ENCODE measurements at regions not wholly inside any gene's neighbourhood (a gene's known extent, or its start where the extent isn't known, plus 50 kb on each side); places are given as distances from the start of the nearest gene placed in this dataset.

DNA sequence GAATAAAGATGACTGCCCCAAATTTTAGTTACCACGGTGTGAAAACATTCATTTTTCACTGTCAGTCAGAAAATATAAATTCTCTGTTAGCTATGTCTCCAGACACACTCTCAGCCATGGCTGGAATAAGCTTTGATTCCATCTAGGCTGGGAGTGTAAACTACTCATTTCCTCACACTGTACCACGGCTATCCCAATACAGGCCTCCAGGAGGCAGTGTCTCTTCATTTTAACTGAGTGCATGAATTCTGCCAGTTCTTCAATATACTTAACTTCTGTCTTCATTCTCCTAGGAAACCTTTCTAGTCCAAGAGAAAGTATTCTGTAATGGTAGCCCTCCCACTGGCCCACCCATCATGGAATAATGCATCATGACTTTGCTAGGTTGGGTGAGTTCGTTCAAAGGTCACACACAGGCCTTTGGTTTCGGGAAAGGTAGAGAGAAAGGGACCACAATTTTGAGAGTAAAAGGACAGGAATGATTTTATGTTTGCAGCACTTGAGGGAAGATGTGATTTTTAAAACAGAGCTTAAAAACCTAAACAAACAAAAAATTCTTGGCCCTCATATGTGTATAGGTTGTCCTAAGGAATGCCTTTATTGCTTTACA is 381.1 kb downstream of the SEC23A start:
- no peaks in the 10 kb centered on the region for H3K9me2 ChIP-seq (ENCODE audit: insufficient read depth)
- no peak overlapping the region for H2AFZ ChIP-seq
- H3K79me2 ChIP-seq (ENCODE audit: insufficient read depth) = no peaks in the 10 kb centered on the region

DNA sequence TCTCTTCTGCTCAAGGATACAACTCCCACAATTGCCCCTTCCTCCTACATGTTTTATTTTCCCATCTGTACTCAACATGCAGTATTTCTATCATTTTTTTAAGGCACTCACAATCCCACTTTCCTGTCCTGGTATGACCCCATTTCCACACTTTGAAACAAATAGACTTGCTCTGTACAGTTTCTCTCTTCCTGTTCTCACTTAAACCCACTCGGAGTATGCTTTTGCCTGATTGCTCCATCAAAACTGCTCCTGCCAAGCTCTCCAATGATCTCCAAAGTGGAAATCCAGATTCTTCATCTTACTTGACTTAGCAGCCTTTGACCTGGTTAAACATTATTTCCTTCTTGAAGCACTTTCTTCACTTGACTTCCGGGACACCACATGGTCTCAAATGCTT is 384.5 kb downstream of the SEC23A start:
- Histone ChIP-seq H3K9ac (no peak overlapping the region), H3K4me3 (no peak overlapping the region), H3K27ac (no peak overlapping the region), H3F3A (ENCODE audit: insufficient read depth) (no peaks in the 10 kb centered on the region), H4K20me1 (ENCODE audit: insufficient read depth) (no peaks in the 10 kb centered on the region), H2AFZ (no peak overlapping the region), H3K9me2 (ENCODE audit: insufficient read depth) (no peaks in the 10 kb centered on the region), H3K36me3 (ENCODE audit: low read depth) (no peaks in the 10 kb centered on the region), H3K4me1 (ENCODE audit: insufficient read depth) (no peaks in the 10 kb centered on the region), H3K9me3 (ENCODE audit: low read depth) (no peaks in the 10 kb centered on the region), H3K4me2 (ENCODE audit: unreplicated experiment) (no peak overlapping the region), H3K79me2 (ENCODE audit: insufficient read depth) (no peaks in the 10 kb centered on the region), H3K27me3 (replicated peaks; ENCODE audit: insufficient read depth) (no peaks in the 10 kb centered on the region)
- TF ChIP-seq EZH2phosphoT487 (IDR thresholded peaks at IDR 0.05; ENCODE audit: insufficient read depth, low read depth) = no peak
- no peak for TF ChIP-seq EZH2 (IDR thresholded peaks at IDR 0.05; ENCODE audit: insufficient read depth, poor library complexity, severe bottlenecking)
- WGBS, 2 experiments (ENCODE audit: low coverage in 1 of 2, low lambda C conversion rate in 2 of 2, missing lambda C conversion rate in 2 of 2) = 58 to 60% methylated on average over 2 of the region's 2 CpGs
- no peak for DNase-seq
- in situ Hi-C loops (cut with MboI) = no loop called here

More for the DNA sequence above, 381.1 kb downstream of the SEC23A start:
- no peaks in the 10 kb centered on the region for H3K4me1 ChIP-seq (ENCODE audit: insufficient read depth)
- no peaks in the 10 kb centered on the region for H3F3A ChIP-seq (ENCODE audit: insufficient read depth)
- peak; percentile 68 for DNase-seq
- 50 to 52% methylated on average over 4 of the region's 4 CpGs for WGBS, 2 experiments (ENCODE audit: low coverage in 1 of 2, low lambda C conversion rate in 2 of 2, missing lambda C conversion rate in 2 of 2)
- no peak overlapping the region for H3K27ac ChIP-seq
- TF ChIP-seq EZH2phosphoT487 (IDR thresholded peaks at IDR 0.05; ENCODE audit: insufficient read depth, low read depth) (no peak), EZH2 (IDR thresholded peaks at IDR 0.05; ENCODE audit: insufficient read depth, poor library complexity, severe bottlenecking) (no peak)
- in situ Hi-C loops (cut with MboI) = loop anchor here (10.0 kb wide), 2 partner anchors 293 to 817 kb away; no protein-coding TSS in a partner anchor
- H3K9me3 ChIP-seq (ENCODE audit: low read depth) = no peaks in the 10 kb centered on the region
- H3K9ac ChIP-seq = no peak overlapping the region
- no peak overlapping the region for H3K4me2 ChIP-seq (ENCODE audit: unreplicated experiment)
- no peak overlapping the region for H3K4me3 ChIP-seq
- no peaks in the 10 kb centered on the region for H4K20me1 ChIP-seq (ENCODE audit: insufficient read depth)
- H3K27me3 ChIP-seq (replicated peaks; ENCODE audit: insufficient read depth) = no peaks in the 10 kb centered on the region
- no peaks in the 10 kb centered on the region for H3K36me3 ChIP-seq (ENCODE audit: low read depth)

DNA sequence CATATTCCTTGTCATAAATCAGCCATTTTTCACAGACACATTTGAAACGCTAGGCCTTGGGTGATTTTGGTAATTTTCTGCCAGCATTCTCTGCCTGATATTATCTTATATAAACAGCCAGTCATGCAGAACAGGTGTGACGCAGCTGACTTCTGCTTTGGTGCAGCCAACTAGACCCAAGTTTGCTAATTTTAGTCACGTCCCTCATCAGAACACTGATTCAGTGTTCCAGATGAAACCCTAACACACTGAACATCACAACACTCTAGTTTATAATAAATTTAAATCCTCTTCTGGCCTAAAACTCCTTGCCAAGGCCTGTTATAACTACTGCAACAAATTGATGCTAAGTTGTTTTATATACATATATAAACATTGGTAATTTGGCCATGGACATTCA is 386.1 kb downstream of the SEC23A start:
- H3K9ac ChIP-seq = no peak overlapping the region
- H3K4me2 ChIP-seq (ENCODE audit: unreplicated experiment) = no peak overlapping the region
- H3K4me1 ChIP-seq (ENCODE audit: insufficient read depth) = no peaks in the 10 kb centered on the region
- no peak for TF ChIP-seq EZH2phosphoT487 (IDR thresholded peaks at IDR 0.05; ENCODE audit: insufficient read depth, low read depth)
- no peak for TF ChIP-seq EZH2 (IDR thresholded peaks at IDR 0.05; ENCODE audit: insufficient read depth, poor library complexity, severe bottlenecking)
- no peaks in the 10 kb centered on the region for H3K9me2 ChIP-seq (ENCODE audit: insufficient read depth)
- no peaks in the 10 kb centered on the region for H3K36me3 ChIP-seq (ENCODE audit: low read depth)
- no peaks in the 10 kb centered on the region for H3F3A ChIP-seq (ENCODE audit: insufficient read depth)
- DNase-seq = no peak
- no peaks in the 10 kb centered on the region for H3K79me2 ChIP-seq (ENCODE audit: insufficient read depth)
- in situ Hi-C loops (cut with MboI) = no loop called here
- 54 to 69% methylated on average over 3 of the region's 3 CpGs for WGBS, 2 experiments (ENCODE audit: low coverage in 1 of 2, low lambda C conversion rate in 2 of 2, missing lambda C conversion rate in 2 of 2)
- no peaks in the 10 kb centered on the region for H3K9me3 ChIP-seq (ENCODE audit: low read depth)
- no peaks in the 10 kb centered on the region for H4K20me1 ChIP-seq (ENCODE audit: insufficient read depth)
- no peak overlapping the region for H3K27ac ChIP-seq
- no peak overlapping the region for H2AFZ ChIP-seq
- H3K27me3 ChIP-seq (replicated peaks; ENCODE audit: insufficient read depth) = no peaks in the 10 kb centered on the region
- H3K4me3 ChIP-seq = no peak overlapping the region

- in situ Hi-C loops (cut with MboI) = no loop called here
- Histone ChIP-seq H3K4me3 (no peak overlapping the region), H2AFZ (no peak overlapping the region), H3K27ac (no peak overlapping the region), H3F3A (ENCODE audit: insufficient read depth) (no peaks in the 10 kb centered on the region), H3K36me3 (ENCODE audit: low read depth) (no peaks in the 10 kb centered on the region), H3K9ac (no peak overlapping the region), H3K9me2 (ENCODE audit: insufficient read depth) (no peaks in the 10 kb centered on the region), H3K4me2 (ENCODE audit: unreplicated experiment) (no peak overlapping the region), H4K20me1 (ENCODE audit: insufficient read depth) (no peaks in the 10 kb centered on the region), H3K9me3 (ENCODE audit: low read depth) (no peaks in the 10 kb centered on the region), H3K4me1 (ENCODE audit: insufficient read depth) (no peaks in the 10 kb centered on the region), H3K27me3 (replicated peaks; ENCODE audit: insufficient read depth) (no peaks in the 10 kb centered on the region), H3K79me2 (ENCODE audit: insufficient read depth) (no peaks in the 10 kb centered on the region)
- WGBS, 2 experiments (ENCODE audit: low coverage in 1 of 2, low lambda C conversion rate in 2 of 2, missing lambda C conversion rate in 2 of 2) = 61 to 63% methylated on average over 3 of the region's 3 CpGs
- no peak for DNase-seq
- no peak for TF ChIP-seq EZH2 (IDR thresholded peaks at IDR 0.05; ENCODE audit: insufficient read depth, poor library complexity, severe bottlenecking)
- TF ChIP-seq EZH2phosphoT487 (IDR thresholded peaks at IDR 0.05; ENCODE audit: insufficient read depth, low read depth) = no peak
Observed at GRCh38 chr14:38710881-38711280, 392.2 kb downstream of the SEC23A start.

Measured in GM23248 (cell line).